HG03175 (cell line): ENCODE measurements at regions not wholly inside any gene's neighbourhood (a gene's known extent, or its start where the extent isn't known, plus 50 kb on each side); places are given as distances from the start of the nearest gene placed in this dataset.

Source experiments
- ATAC-seq: cut with Tn5 transposase; IDR thresholded peaks from one replicate; pipeline ENCODE4 v1.9.1; 2021; ENCODE audit warnings: mild to moderate bottlenecking, moderate library complexity; ENCODE audit not compliant: unreplicated experiment

- ATAC-seq = no peak
These were observed 651.4 kb downstream of the CETN3 start for GRCh38 chr5:89758146-89758545.

- ATAC-seq = no peak
These were observed 652.6 kb downstream of the CETN3 start for GRCh38 chr5:89756955-89757354.

GRCh38 chr5:89755024-89755423 is 654.5 kb downstream of the CETN3 start:
- no peak for ATAC-seq

- no peak for ATAC-seq
These were observed 674.5 kb downstream of the CETN3 start for GRCh38 chr5:89735082-89735481.

- ATAC-seq = no peak
These were observed 675.8 kb downstream of the CETN3 start for GRCh38 chr5:89733772-89734171.

GRCh38 chr5:89729623-89730301 is 679.8 kb downstream of the CETN3 start:
- ATAC-seq = no peak

- no peak for ATAC-seq
These were observed 680.8 kb downstream of the CETN3 start for GRCh38 chr5:89728750-89729149.

GRCh38 chr5:89728134-89728533 is 681.4 kb downstream of the CETN3 start:
- ATAC-seq = no peak

GRCh38 chr5:89724379-89725095 is 685.0 kb downstream of the CETN3 start:
- no peak for ATAC-seq

- no peak for ATAC-seq
These were observed 685.6 kb downstream of the CETN3 start for GRCh38 chr5:89723907-89724306.

- ATAC-seq = no peak
These were observed 687.0 kb downstream of the CETN3 start for GRCh38 chr5:89722538-89722937.

GRCh38 chr5:89721931-89722330 is 687.6 kb downstream of the CETN3 start:
- no peak for ATAC-seq

GRCh38 chr5:89721353-89721752 is 688.2 kb downstream of the CETN3 start:
- ATAC-seq = no peak

- no peak for ATAC-seq
These were observed 697.3 kb downstream of the CETN3 start for GRCh38 chr5:89712134-89712700.

- ATAC-seq = no peak
These were observed 698.0 kb downstream of the CETN3 start for GRCh38 chr5:89711526-89711925.

GRCh38 chr5:89710006-89710405 is 699.5 kb downstream of the CETN3 start:
- no peak for ATAC-seq

- ATAC-seq = no peak
These were observed 701.7 kb downstream of the CETN3 start for GRCh38 chr5:89707891-89708290.

GRCh38 chr5:89706731-89707130 is 702.8 kb downstream of the CETN3 start:
- ATAC-seq = no peak

GRCh38 chr5:89703817-89704216 is 705.7 kb downstream of the CETN3 start:
- ATAC-seq = no peak

GRCh38 chr5:89698028-89698427 is 711.5 kb downstream of the CETN3 start:
- no peak for ATAC-seq

GRCh38 chr5:89697581-89697980 is 712.0 kb downstream of the CETN3 start:
- no peak for ATAC-seq

- ATAC-seq = no peak
These were observed 714.2 kb downstream of the CETN3 start for GRCh38 chr5:89695371-89695770.
